ENCODE measurements at regions not wholly inside any gene's neighbourhood (a gene's known extent, or its start where the extent isn't known, plus 50 kb on each side); places are given as distances from the start of the nearest gene placed in this dataset.

- TF ChIP-seq CTCF (IDR thresholded peaks at IDR 0.05) = no peak
- peaks cover 0 to 2% of the 10 kb centered on the region in 2 donors for H3K4me1 ChIP-seq
- no peaks in the 10 kb centered on the region for H3K27me3 ChIP-seq
- no peak overlapping the region for H3K27ac ChIP-seq
- H3K36me3 ChIP-seq = no peaks in the 10 kb centered on the region
- no peak overlapping the region for H3K4me3 ChIP-seq
- intact Hi-C loops (cut with DNase I) = loop anchor here (10.0 kb wide), 1 partner anchor 1032 kb away; the partner anchor contains the start of gene PPP3CA
- H3K9me3 ChIP-seq = no peaks in the 10 kb centered on the region
- DNase-seq (ENCODE audit: low spot score in 2 of 2) = no peak
These were observed 122.5 kb upstream of the DDIT4L start for GRCh38 chr4:100312615-100313350.

DNA sequence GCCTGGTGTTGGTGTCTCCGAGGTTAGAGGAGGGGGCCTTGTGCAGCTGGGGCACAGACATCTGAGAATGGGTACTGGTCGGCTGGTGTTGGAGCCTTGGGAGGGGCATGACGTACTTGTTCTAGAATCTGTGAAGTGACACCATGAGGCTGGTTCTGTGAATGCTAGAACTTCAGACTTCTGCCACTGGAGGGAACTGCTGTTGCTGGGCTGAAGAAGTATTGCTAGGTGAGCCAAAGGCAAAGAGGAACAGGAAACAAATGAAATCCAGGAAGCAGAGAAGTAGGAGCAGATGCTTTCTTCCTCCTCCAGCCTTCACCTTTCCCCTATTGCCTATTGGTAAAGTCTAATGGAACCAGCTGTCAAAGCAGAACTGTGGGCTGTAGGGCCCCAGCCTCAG is 120.9 kb upstream of the DDIT4L start:
- intact Hi-C loops (cut with DNase I) = loop anchor here (10.0 kb wide), 1 partner anchor 1034 kb away; the partner anchor contains the start of gene PPP3CA
- Histone ChIP-seq H3K36me3 (no peaks in the 10 kb centered on the region), H3K27me3 (no peaks in the 10 kb centered on the region), H3K27ac (no peak overlapping the region), H3K4me3 (no peak overlapping the region), H3K4me1 (no peaks in the 10 kb centered on the region), H3K9me3 (no peaks in the 10 kb centered on the region)
- no peak for DNase-seq (ENCODE audit: low spot score in 2 of 2)
- TF ChIP-seq CTCF (IDR thresholded peaks at IDR 0.05) = no peak

DNA sequence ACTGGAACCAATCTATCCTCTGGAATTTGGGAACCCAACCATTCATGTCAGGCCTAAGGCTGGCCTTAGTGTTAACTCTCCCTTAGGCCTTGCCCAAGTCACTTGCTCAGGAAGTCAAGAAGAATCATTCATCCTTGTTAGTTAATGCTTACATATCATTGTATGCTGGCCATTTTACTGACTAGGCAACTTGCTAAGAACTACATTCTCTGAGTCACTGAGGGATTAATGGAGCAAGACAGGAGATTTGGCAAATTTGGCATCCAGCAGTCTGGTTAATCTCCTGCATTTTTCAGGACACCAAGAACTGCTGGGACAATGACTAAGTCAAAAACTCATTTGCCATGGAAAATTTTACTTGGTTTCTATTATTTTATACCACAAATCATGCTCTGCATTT is 115.8 kb upstream of the DDIT4L start:
- Histone ChIP-seq H3K4me3 (no peak overlapping the region), H3K4me1 (peaks cover 0 to 12% of the 10 kb centered on the region in 2 donors), H3K27me3 (no peaks in the 10 kb centered on the region), H3K36me3 (no peaks in the 10 kb centered on the region), H3K27ac (no peak overlapping the region), H3K9me3 (no peaks in the 10 kb centered on the region)
- DNase-seq (ENCODE audit: low spot score in 2 of 2) = no peak
- intact Hi-C loops (cut with DNase I) = no loop called here
- no peak for TF ChIP-seq CTCF (IDR thresholded peaks at IDR 0.05)

- Histone ChIP-seq H3K4me1 (peaks cover 0 to 22% of the 10 kb centered on the region in 2 donors), H3K9me3 (no peaks in the 10 kb centered on the region), H3K36me3 (no peaks in the 10 kb centered on the region), H3K27ac (peak overlapping the region; percentile 46 to 70), H3K27me3 (no peaks in the 10 kb centered on the region), H3K4me3 (no peak overlapping the region)
- no peak for DNase-seq (ENCODE audit: low spot score in 2 of 2)
- no peak for TF ChIP-seq CTCF (IDR thresholded peaks at IDR 0.05)
- intact Hi-C loops (cut with DNase I) = no loop called here
These were observed 112.1 kb upstream of the DDIT4L start for GRCh38 chr4:100302061-100303026.

GRCh38 chr4:100299046-100299840 is 109.0 kb upstream of the DDIT4L start:
- H3K4me3 ChIP-seq = no peak overlapping the region
- intact Hi-C loops (cut with DNase I) = loop anchor here (5.0 kb wide), 2 partner anchors 63 to 202 kb away; no protein-coding TSS in a partner anchor
- TF ChIP-seq CTCF (IDR thresholded peaks at IDR 0.05) = no peak
- H3K4me1 ChIP-seq = peaks cover 0 to 22% of the 10 kb centered on the region in 2 donors
- peak overlapping the region; percentile 37 to 39 for H3K27ac ChIP-seq
- no peaks in the 10 kb centered on the region for H3K9me3 ChIP-seq
- H3K36me3 ChIP-seq = no peaks in the 10 kb centered on the region
- DNase-seq (ENCODE audit: low spot score in 2 of 2) = peak in 1 of 2 donors; percentile 67
- H3K27me3 ChIP-seq = no peaks in the 10 kb centered on the region

Data from ascending aorta (tissue), 2 donors.